HFFc6 (cell line): ENCODE measurements at regions not wholly inside any gene's neighbourhood (a gene's known extent, or its start where the extent isn't known, plus 50 kb on each side); places are given as distances from the start of the nearest gene placed in this dataset.
A peak's percentile ranks its signal among the peaks of the same experiment; 100 is the strongest.

Experiments
- DNase-seq: peaks from one replicate; pipeline ENCODE4 v3.0.0-alpha.2; 2018
- H3K27ac Mint-ChIP-seq: 2 replicates; pipeline ENCODE4 v1.8.0; 2020; ENCODE audit warnings: mild to moderate bottlenecking, mixed read lengths
- H3K27me3 Mint-ChIP-seq: 2 replicates; pipeline ENCODE4 v1.8.0; 2021; ENCODE audit warnings: mild to moderate bottlenecking, moderate library complexity, mixed read lengths; ENCODE audit not compliant: insufficient read depth
- H3K36me3 Mint-ChIP-seq: 2 replicates; pipeline ENCODE4 v1.8.0; 2021; ENCODE audit warnings: low read depth, mixed read lengths
- H3K4me1 Mint-ChIP-seq: 2 replicates; pipeline ENCODE4 v1.8.0; 2020; ENCODE audit warnings: low read depth, mixed read lengths
- H3K4me3 Mint-ChIP-seq: 2 replicates; pipeline ENCODE4 v1.8.0; 2020; ENCODE audit warnings: mild to moderate bottlenecking, moderate library complexity, mixed read lengths
- H3K9me3 Mint-ChIP-seq: 2 replicates; pipeline ENCODE4 v1.8.0; 2020; ENCODE audit warnings: mild to moderate bottlenecking, mixed read lengths
- CTCF ChIP-seq: fragments of 200-600 bp; sonication (generic); IDR thresholded peaks from 2 replicates; pipeline ENCODE4 v1.5.0; 2021; ENCODE audit warnings: antibody characterized with exemption, mild to moderate bottlenecking

- H3K9me3 Mint-ChIP-seq: no peaks in the 10 kb centered on the region
- TF ChIP-seq CTCF: no peak
- no peak for DNase-seq
- H3K4me1 Mint-ChIP-seq: peaks cover 26% of the 10 kb centered on the region
- peak overlapping the region; percentile 77 for H3K27ac Mint-ChIP-seq
- no peaks in the 10 kb centered on the region for H3K27me3 Mint-ChIP-seq
- peak overlapping the region; percentile 37; the same call in 1 of the 2 replicates for H3K4me3 Mint-ChIP-seq
- H3K36me3 Mint-ChIP-seq: no peaks in the 10 kb centered on the region
These were observed 650.8 kb upstream of the MIR17HG start for GRCh38 chr13:90696656-90697055.

DNA sequence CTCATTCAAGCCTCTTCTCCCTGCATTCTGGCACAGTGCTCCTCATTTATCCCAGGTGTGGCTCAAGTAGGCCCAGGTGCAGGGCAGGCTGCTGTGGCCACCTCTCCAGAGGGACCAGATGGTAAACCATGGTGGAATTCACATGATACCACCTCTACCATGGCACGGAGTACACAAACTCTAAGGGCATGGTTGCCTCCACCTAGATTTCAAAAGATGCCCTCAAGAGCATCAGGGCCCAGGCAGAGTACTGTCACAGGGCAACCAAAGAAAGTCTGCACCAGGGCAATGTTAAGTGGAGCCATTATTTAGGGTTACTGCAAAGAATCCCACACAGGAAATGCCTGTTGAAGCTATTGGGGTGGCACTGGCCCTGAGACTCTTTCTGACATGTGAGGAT is 647.1 kb upstream of the MIR17HG start:
- Mint-ChIP-seq H3K27me3 (no peaks in the 10 kb centered on the region), H3K4me3 (no peak overlapping the region), H3K9me3 (no peaks in the 10 kb centered on the region), H3K36me3 (no peaks in the 10 kb centered on the region), H3K27ac (no peak overlapping the region), H3K4me1 (peaks cover 42% of the 10 kb centered on the region)
- no peak for DNase-seq
- no peak for TF ChIP-seq CTCF

DNA sequence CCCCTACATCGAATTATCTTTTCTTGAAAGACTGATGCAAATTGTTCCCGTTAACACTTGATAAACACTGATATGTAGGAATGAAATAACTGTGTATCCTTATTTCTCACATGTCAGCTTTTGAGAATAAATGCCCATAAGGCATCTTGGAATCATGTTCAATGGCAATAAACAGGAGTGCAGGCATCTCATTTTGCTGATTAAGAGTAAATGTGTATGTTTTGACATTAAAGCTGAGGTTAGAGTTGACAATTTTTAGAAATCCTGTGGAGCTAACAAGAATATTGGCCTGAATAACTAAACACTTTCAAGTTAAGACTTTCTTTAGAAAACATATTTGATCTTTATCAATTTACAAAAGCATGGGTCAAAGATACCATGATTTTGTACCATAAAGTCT is 646.2 kb upstream of the MIR17HG start:
- no peak for TF ChIP-seq CTCF
- Mint-ChIP-seq H3K9me3 (no peaks in the 10 kb centered on the region), H3K27ac (no peak overlapping the region), H3K27me3 (no peaks in the 10 kb centered on the region), H3K4me3 (no peak overlapping the region), H3K36me3 (no peaks in the 10 kb centered on the region), H3K4me1 (peaks cover 37% of the 10 kb centered on the region)
- no peak for DNase-seq

DNA sequence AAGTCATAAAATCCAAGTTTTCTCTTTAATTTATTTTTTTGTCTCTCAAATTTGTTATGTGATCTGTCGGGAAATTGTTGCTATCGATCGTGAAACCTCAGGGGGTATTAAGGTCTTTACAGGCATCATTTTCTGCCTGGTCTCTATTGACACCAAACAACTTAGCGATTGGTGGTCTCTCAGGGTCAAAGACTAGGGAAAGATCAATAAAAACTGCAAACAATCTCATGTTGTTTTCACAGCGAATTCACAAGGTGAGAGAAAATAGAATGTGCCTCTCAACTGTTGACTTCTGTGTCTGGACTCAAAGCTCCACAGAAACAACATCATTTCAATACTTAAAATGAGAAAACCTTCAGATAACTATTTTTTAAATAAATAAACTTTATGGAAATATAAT is 645.4 kb upstream of the MIR17HG start:
- peaks cover 30% of the 10 kb centered on the region for H3K4me1 Mint-ChIP-seq
- H3K36me3 Mint-ChIP-seq: no peaks in the 10 kb centered on the region
- no peak for DNase-seq
- TF ChIP-seq CTCF: no peak
- no peaks in the 10 kb centered on the region for H3K9me3 Mint-ChIP-seq
- H3K27ac Mint-ChIP-seq: no peak overlapping the region
- H3K27me3 Mint-ChIP-seq: no peaks in the 10 kb centered on the region; the same call in 1 of the 2 replicates
- H3K4me3 Mint-ChIP-seq: no peak overlapping the region

DNA sequence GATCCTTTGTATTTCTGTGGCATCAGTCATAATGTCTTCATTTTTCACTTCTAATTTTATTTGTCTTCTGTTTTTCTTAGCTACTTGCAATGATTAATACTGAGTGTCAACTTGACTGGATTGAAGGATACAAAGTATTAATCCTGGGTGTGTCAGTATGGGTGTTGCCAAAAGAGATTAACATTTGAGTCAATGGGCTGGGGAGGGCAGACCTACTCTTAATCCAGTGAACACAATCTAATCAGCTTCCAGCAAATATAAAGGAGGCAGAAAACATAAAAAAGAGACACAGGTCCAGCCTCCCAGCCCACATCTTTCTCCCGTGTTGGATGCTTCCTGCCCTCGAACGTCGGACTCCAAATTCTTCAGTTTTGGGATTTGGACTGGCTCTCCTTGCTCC is 640.9 kb upstream of the MIR17HG start:
- Mint-ChIP-seq H3K4me1 (peaks cover 28% of the 10 kb centered on the region), H3K27me3 (no peaks in the 10 kb centered on the region; the same call in 1 of the 2 replicates), H3K36me3 (no peaks in the 10 kb centered on the region), H3K27ac (no peak overlapping the region), H3K9me3 (no peaks in the 10 kb centered on the region), H3K4me3 (no peak overlapping the region)
- DNase-seq: no peak
- TF ChIP-seq CTCF: no peak

GRCh38 chr13:90708128-90708527 is 639.4 kb upstream of the MIR17HG start:
- H3K9me3 Mint-ChIP-seq: no peaks in the 10 kb centered on the region
- H3K4me1 Mint-ChIP-seq: peaks cover 22% of the 10 kb centered on the region
- H3K27me3 Mint-ChIP-seq: no peaks in the 10 kb centered on the region; the same call in 1 of the 2 replicates
- no peak for TF ChIP-seq CTCF
- no peaks in the 10 kb centered on the region for H3K36me3 Mint-ChIP-seq
- DNase-seq: no peak
- H3K27ac Mint-ChIP-seq: no peak overlapping the region
- no peak overlapping the region for H3K4me3 Mint-ChIP-seq
